Trophoblast cell (in vitro differentiated cells and primary cell): ENCODE measurements at regions not wholly inside any gene's neighbourhood (a gene's known extent, or its start where the extent isn't known, plus 50 kb on each side); places are given as distances from the start of the nearest gene placed in this dataset.
"Not testable (repeated sequence)": the region's sequence is repeated elsewhere in the genome, so short reads cannot be mapped to it uniquely, and the experiment has no call there.

Experiments used
- DNase-seq, 2 donors: peaks; one replicate each; pipeline ENCODE4 v3.0.0-alpha.2; 2016
- H2AFZ ChIP-seq: 2 replicates; pipeline ENCODE4 v1.6.1; 2013; ENCODE audit warnings: low read length, moderate library complexity, mild to moderate bottlenecking; ENCODE audit not compliant: insufficient read depth, poor library complexity
- H2AK5ac ChIP-seq: 2 replicates; pipeline ENCODE4 v1.6.1; 2013; ENCODE audit warnings: mild to moderate bottlenecking, low read length
- H2BK120ac ChIP-seq: 2 replicates; pipeline ENCODE4 v1.6.1; 2013; ENCODE audit warnings: low read length, mild to moderate bottlenecking, moderate library complexity; ENCODE audit not compliant: insufficient read depth, poor library complexity
- H2BK12ac ChIP-seq: 2 replicates; pipeline ENCODE4 v1.6.1; 2013; ENCODE audit warnings: mild to moderate bottlenecking, low read length, moderate library complexity
- H2BK5ac ChIP-seq: 2 replicates; pipeline ENCODE4 v1.6.1; 2013; ENCODE audit warnings: low read length, low read depth, moderate library complexity, mild to moderate bottlenecking; ENCODE audit not compliant: poor library complexity
- H3K14ac ChIP-seq: 2 replicates; pipeline ENCODE4 v1.6.1; 2013; ENCODE audit warnings: mild to moderate bottlenecking, low read length
- H3K18ac ChIP-seq: 2 replicates; pipeline ENCODE4 v1.6.1; 2013; ENCODE audit warnings: mild to moderate bottlenecking, low read length
- H3K23ac ChIP-seq: 2 replicates; pipeline ENCODE4 v1.6.1; 2013; ENCODE audit warnings: low read length
- H3K27ac ChIP-seq: 2 replicates; pipeline ENCODE4 v1.5.1; 2013; ENCODE audit warnings: low read depth, mild to moderate bottlenecking, inconsistent platforms, low read length, moderate library complexity
- H3K27me3 ChIP-seq: 2 replicates; pipeline ENCODE4 v1.6.1; 2013; ENCODE audit warnings: inconsistent platforms, mild to moderate bottlenecking, low read length, moderate library complexity; ENCODE audit not compliant: insufficient read depth
- H3K36me3 ChIP-seq, 2 experiments: 1 replicate in 1 of 2; 2 replicates in 1 of 2; pipeline ENCODE4 v1.6.1; 2013; ENCODE audit warnings: low read length in 2 of 2, mild to moderate bottlenecking in 2 of 2, moderate library complexity in 1 of 2; ENCODE audit not compliant: insufficient read depth in 2 of 2, control insufficient read depth in 1 of 2
- H3K4ac ChIP-seq: 2 replicates; pipeline ENCODE4 v1.6.1; 2013; ENCODE audit warnings: low read depth, mild to moderate bottlenecking, low read length, moderate library complexity
- H3K4me1 ChIP-seq, 2 experiments: 1 replicate in 1 of 2; 2 replicates in 1 of 2; pipeline ENCODE4 v1.6.1; 2013; ENCODE audit warnings: low read length in 2 of 2, mild to moderate bottlenecking in 2 of 2, moderate library complexity in 1 of 2; ENCODE audit not compliant: insufficient read depth in 2 of 2, control insufficient read depth in 1 of 2
- H3K4me2 ChIP-seq: 2 replicates; pipeline ENCODE4 v1.6.1; 2013; ENCODE audit warnings: inconsistent platforms, mild to moderate bottlenecking, low read length, moderate library complexity
- H3K4me3 ChIP-seq: 2 replicates; pipeline ENCODE4 v1.5.1; 2013; ENCODE audit warnings: mild to moderate bottlenecking, low read depth, low read length, inconsistent platforms
- H3K79me1 ChIP-seq: one replicate; pipeline ENCODE4 v1.6.1; 2013; ENCODE audit warnings: low read length
- H3K79me2 ChIP-seq: 2 replicates; pipeline ENCODE4 v1.6.1; 2013; ENCODE audit warnings: low read length, mild to moderate bottlenecking; ENCODE audit not compliant: control insufficient read depth, insufficient read depth, poor library complexity
- H3K9ac ChIP-seq: 2 replicates; pipeline ENCODE4 v1.6.1; 2013; ENCODE audit warnings: mild to moderate bottlenecking, low read length
- H3K9me3 ChIP-seq: 2 replicates; pipeline ENCODE4 v1.6.1; 2013; ENCODE audit warnings: low read depth, mild to moderate bottlenecking, control low read depth, inconsistent platforms, low read length; ENCODE audit not compliant: insufficient read depth
- H4K12ac ChIP-seq: 2 replicates; pipeline ENCODE4 v1.6.1; 2013; ENCODE audit warnings: low read depth, mild to moderate bottlenecking, low read length, moderate library complexity
- H4K8ac ChIP-seq: 2 replicates; pipeline ENCODE4 v1.6.1; 2013; ENCODE audit warnings: low read depth, mild to moderate bottlenecking, low read length, moderate library complexity
- H4K91ac ChIP-seq: one replicate; pipeline ENCODE4 v1.6.1; 2013; ENCODE audit warnings: low read depth, mild to moderate bottlenecking, low read length, moderate library complexity
- WGBS: extraction: QIAGEN DNeasy Blood & Tissue Kit; methylation state at CpG from one replicate; pipeline ENCODE4 v1.1.7; 2013; ENCODE audit warnings: missing lambda C conversion rate; ENCODE audit not compliant: insufficient read length, insufficient coverage; ENCODE audit errors: extremely low coverage; 5-methylcytosine and 5-hydroxymethylcytosine counted together

- H3K18ac ChIP-seq, H4K12ac ChIP-seq, DNase-seq, H4K91ac ChIP-seq, H3K4me2 ChIP-seq, H2BK5ac ChIP-seq, H2AK5ac ChIP-seq, H3K79me1 ChIP-seq, H2AFZ ChIP-seq, H3K27me3 ChIP-seq, H2BK120ac ChIP-seq, H3K36me3 ChIP-seq, H3K4me3 ChIP-seq, H3K9ac ChIP-seq, H3K23ac ChIP-seq, H2BK12ac ChIP-seq, H3K4me1 ChIP-seq, H4K8ac ChIP-seq, H3K4ac ChIP-seq, H3K27ac ChIP-seq, H3K14ac ChIP-seq, H3K9me3 ChIP-seq, H3K79me2 ChIP-seq: not testable (repeated sequence)
- no CpG with 5 or more reads among the region's 8 CpGs for WGBS
Observed at GRCh38 chr10:78096486-78096885, 62.8 kb downstream of the RPS24 start.

DNA sequence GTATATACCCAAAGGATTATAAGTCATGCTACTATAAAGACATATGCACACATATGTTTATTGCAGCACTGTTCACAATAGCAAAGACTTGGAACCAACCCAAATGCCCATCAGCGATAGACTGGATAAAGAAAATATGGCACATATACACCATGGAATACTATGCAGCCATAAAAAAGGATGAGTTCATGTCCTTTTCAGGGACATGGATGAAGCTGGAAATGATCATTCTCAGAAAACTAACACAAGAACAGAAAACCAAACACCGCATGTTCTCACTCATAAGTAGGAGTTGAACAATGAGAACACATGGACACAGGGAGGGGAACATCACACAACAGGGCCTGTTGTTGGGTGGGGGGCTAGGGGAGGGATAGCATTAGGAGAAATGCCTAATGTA lies 68.9 kb downstream of the RPS24 start:
- not testable (repeated sequence) for H2AFZ ChIP-seq, H3K79me2 ChIP-seq, H3K14ac ChIP-seq, H4K91ac ChIP-seq, H4K12ac ChIP-seq, H2BK5ac ChIP-seq, H4K8ac ChIP-seq, H3K9ac ChIP-seq, H2AK5ac ChIP-seq, DNase-seq, H3K9me3 ChIP-seq, H3K23ac ChIP-seq, H3K4me2 ChIP-seq, H3K4ac ChIP-seq, H3K79me1 ChIP-seq, H2BK12ac ChIP-seq, H2BK120ac ChIP-seq, H3K27me3 ChIP-seq, H3K4me3 ChIP-seq, H3K36me3 ChIP-seq, H3K18ac ChIP-seq, H3K4me1 ChIP-seq, H3K27ac ChIP-seq
- WGBS: no CpG with 5 or more reads among the region's 2 CpGs

DNA sequence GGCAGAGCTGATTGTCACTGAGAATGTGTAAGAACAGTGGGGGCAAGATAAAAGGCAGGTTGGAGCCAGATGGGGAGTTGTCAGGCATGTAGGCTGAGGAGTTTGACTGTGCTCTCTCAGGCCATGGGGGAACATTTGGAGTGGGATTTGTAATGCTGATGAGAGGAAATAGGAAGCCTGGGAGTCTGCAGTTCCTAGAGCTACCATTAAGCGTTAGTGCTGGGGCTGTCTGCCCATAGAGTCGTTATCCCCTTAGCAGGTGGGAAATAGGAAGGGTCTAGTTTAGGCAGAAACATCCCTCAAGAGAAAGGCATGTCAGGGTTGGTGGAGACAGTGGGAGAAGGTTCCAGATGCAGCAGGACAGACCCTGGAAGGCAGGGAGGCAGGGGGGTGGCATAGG lies 75.5 kb downstream of the RPS24 start:
- Histone ChIP-seq H2AK5ac (no peak overlapping the region), H3K27me3 (no peaks in the 10 kb centered on the region), H3K4me1 (no peaks in the 10 kb centered on the region), H3K4me3 (no peak overlapping the region), H4K12ac (no peak overlapping the region), H3K79me2 (no peaks in the 10 kb centered on the region), H4K91ac (no peak overlapping the region), H3K4ac (no peak overlapping the region), H2AFZ (no peak overlapping the region), H3K79me1 (no peaks in the 10 kb centered on the region), H2BK12ac (no peak overlapping the region), H3K23ac (no peak overlapping the region), H3K9ac (no peak overlapping the region), H2BK120ac (no peak overlapping the region), H3K18ac (no peak overlapping the region), H2BK5ac (no peak overlapping the region), H3K9me3 (peaks cover 6% of the 10 kb centered on the region), H3K27ac (no peak overlapping the region), H3K4me2 (no peak overlapping the region), H3K36me3 (no peaks in the 10 kb centered on the region), H4K8ac (no peak overlapping the region), H3K14ac (no peak overlapping the region)
- no CpG with 5 or more reads among the region's 2 CpGs for WGBS
- DNase-seq: no peak

DNA sequence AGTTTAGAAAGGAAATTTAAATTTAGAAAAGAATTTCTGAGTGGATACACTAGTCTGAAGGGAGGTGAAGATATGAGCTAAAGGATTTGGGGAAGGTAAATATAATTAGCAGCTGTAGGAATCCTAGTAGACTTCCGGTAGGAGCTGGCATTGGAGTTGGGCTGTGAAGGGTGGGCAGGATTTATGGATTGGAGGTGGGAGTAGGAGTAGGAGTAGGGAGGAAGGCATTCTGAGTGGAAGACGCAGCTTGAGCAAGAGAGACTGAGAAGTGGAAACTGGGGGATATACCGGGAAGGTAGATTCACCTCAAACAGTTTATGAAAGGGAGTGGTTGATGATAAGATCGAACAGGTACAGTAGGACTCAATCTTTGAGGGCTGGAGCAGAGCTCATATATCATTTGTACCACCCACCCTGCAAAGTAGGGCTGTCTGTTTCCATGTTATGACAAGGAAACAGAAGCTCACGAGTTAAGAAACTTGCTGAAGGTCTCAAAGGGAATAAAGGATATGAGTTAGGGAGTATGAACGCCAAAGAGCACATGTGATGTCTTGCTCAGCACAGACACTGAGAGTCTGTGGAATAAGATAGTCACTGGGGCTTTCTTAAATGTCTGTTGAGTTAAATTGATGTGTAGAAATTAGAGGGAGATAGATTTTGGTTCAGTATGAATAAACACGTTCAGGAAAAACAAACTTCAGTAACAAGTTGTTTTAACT lies 81.6 kb downstream of the RPS24 start:
- no peaks in the 10 kb centered on the region for H3K79me1 ChIP-seq
- H3K14ac ChIP-seq: no peak overlapping the region
- no peak overlapping the region for H2AK5ac ChIP-seq
- no peak overlapping the region for H3K27ac ChIP-seq
- H3K9me3 ChIP-seq: no peaks in the 10 kb centered on the region
- H3K79me2 ChIP-seq: no peaks in the 10 kb centered on the region
- H2BK12ac ChIP-seq: no peak overlapping the region
- no peaks in the 10 kb centered on the region for H3K4me1 ChIP-seq
- H2AFZ ChIP-seq: no peak overlapping the region
- no peak overlapping the region for H3K4me3 ChIP-seq
- no peak overlapping the region for H4K12ac ChIP-seq
- no peak overlapping the region for H3K23ac ChIP-seq
- H2BK5ac ChIP-seq: no peak overlapping the region
- no peak overlapping the region for H3K9ac ChIP-seq
- no peak overlapping the region for H3K18ac ChIP-seq
- DNase-seq: no peak
- H4K8ac ChIP-seq: no peak overlapping the region
- no peak overlapping the region for H3K4ac ChIP-seq
- H3K4me2 ChIP-seq: no peak overlapping the region
- no peaks in the 10 kb centered on the region for H3K36me3 ChIP-seq
- H3K27me3 ChIP-seq: no peaks in the 10 kb centered on the region
- no peak overlapping the region for H4K91ac ChIP-seq
- no CpG with 5 or more reads among the region's 7 CpGs for WGBS
- no peak overlapping the region for H2BK120ac ChIP-seq
